HG03135 (cell line): ENCODE measurements at regions not wholly inside any gene's neighbourhood (a gene's known extent, or its start where the extent isn't known, plus 50 kb on each side); places are given as distances from the start of the nearest gene placed in this dataset.
"Not testable (repeated sequence)": the region's sequence is repeated elsewhere in the genome, so short reads cannot be mapped to it uniquely, and the experiment has no call there.

ENCODE experiments used
- ATAC-seq: cut with Tn5 transposase; IDR thresholded peaks from one replicate; pipeline ENCODE4 v1.9.1; 2021; ENCODE audit warnings: mild to moderate bottlenecking, moderate library complexity; ENCODE audit not compliant: unreplicated experiment

- no peak for ATAC-seq
Observed at GRCh38 chr4:129248621-129249020, 152.7 kb downstream of the C4orf33 start.

GRCh38 chr4:129254126-129254525 lies 158.2 kb downstream of the C4orf33 start:
- no peak for ATAC-seq

GRCh38 chr4:129254526-129254925 lies 158.6 kb downstream of the C4orf33 start:
- ATAC-seq, result no peak

GRCh38 chr4:129261584-129261983 lies 165.6 kb downstream of the C4orf33 start:
- no peak for ATAC-seq

GRCh38 chr4:129264008-129264657 lies 168.2 kb downstream of the C4orf33 start:
- ATAC-seq, result peak; percentile 98

- no peak for ATAC-seq
Observed at GRCh38 chr4:129278868-129279267, 182.9 kb downstream of the C4orf33 start.

GRCh38 chr4:129282293-129282692 lies 186.3 kb downstream of the C4orf33 start:
- no peak for ATAC-seq

- ATAC-seq, result not testable (repeated sequence)
Observed at GRCh38 chr4:129292194-129292593, 196.2 kb downstream of the C4orf33 start.

- no peak for ATAC-seq
Observed at GRCh38 chr4:129314781-129315180, 218.8 kb downstream of the C4orf33 start.

GRCh38 chr4:129322920-129323319 lies 227.0 kb downstream of the C4orf33 start:
- ATAC-seq, result no peak

GRCh38 chr4:129323658-129324057 lies 227.7 kb downstream of the C4orf33 start:
- no peak for ATAC-seq

GRCh38 chr4:129326571-129327460 lies 230.9 kb downstream of the C4orf33 start:
- ATAC-seq, result no peak

- no peak for ATAC-seq
Observed at GRCh38 chr4:129327637-129328036, 231.7 kb downstream of the C4orf33 start.

GRCh38 chr4:129328162-129328561 lies 232.2 kb downstream of the C4orf33 start:
- no peak for ATAC-seq

- no peak for ATAC-seq
Observed at GRCh38 chr4:129334136-129334535, 238.2 kb downstream of the C4orf33 start.

GRCh38 chr4:129335276-129335675 lies 239.3 kb downstream of the C4orf33 start:
- ATAC-seq, result no peak

- ATAC-seq, result no peak
Observed at GRCh38 chr4:129335818-129336217, 239.9 kb downstream of the C4orf33 start.

- no peak for ATAC-seq
Observed at GRCh38 chr4:129336457-129337227, 240.7 kb downstream of the C4orf33 start.

GRCh38 chr4:129337228-129337620 lies 241.3 kb downstream of the C4orf33 start:
- no peak for ATAC-seq

GRCh38 chr4:129342819-129343408 lies 247.0 kb downstream of the C4orf33 start:
- no peak for ATAC-seq

GRCh38 chr4:129344058-129344457 lies 248.1 kb downstream of the C4orf33 start:
- no peak for ATAC-seq
